AG08396 (cell line): ENCODE measurements at regions not wholly inside any gene's neighbourhood (a gene's known extent, or its start where the extent isn't known, plus 50 kb on each side); places are given as distances from the start of the nearest gene placed in this dataset.

ENCODE experiments used
- DNase-seq: peaks from one replicate; pipeline ENCODE4 v3.0.0; 2012; ENCODE audit warnings: low spot score, mixed read lengths

GRCh38 chr3:130260918-130261317, 84.6 kb upstream of the COL6A5 start:
- DNase-seq, result no peak

- DNase-seq, result no peak
These were observed 81.8 kb upstream of the COL6A5 start for GRCh38 chr3:130263708-130264107.

- DNase-seq, result no peak
These were observed 78.7 kb upstream of the COL6A5 start for GRCh38 chr3:130266817-130267216.

- peak; percentile 65 for DNase-seq
These were observed 69.2 kb upstream of the COL6A5 start for GRCh38 chr3:130276203-130276803.

- DNase-seq, result no peak
These were observed 56.8 kb upstream of the COL6A5 start for GRCh38 chr3:130288670-130289069.

GRCh38 chr3:130291148-130291547, 54.3 kb upstream of the COL6A5 start:
- no peak for DNase-seq

- DNase-seq, result no peak
These were observed 52.2 kb upstream of the COL6A5 start for GRCh38 chr3:130293247-130293646.
